ENCODE measurements at regions not wholly inside any gene's neighbourhood (a gene's known extent, or its start where the extent isn't known, plus 50 kb on each side); places are given as distances from the start of the nearest gene placed in this dataset.

DNA sequence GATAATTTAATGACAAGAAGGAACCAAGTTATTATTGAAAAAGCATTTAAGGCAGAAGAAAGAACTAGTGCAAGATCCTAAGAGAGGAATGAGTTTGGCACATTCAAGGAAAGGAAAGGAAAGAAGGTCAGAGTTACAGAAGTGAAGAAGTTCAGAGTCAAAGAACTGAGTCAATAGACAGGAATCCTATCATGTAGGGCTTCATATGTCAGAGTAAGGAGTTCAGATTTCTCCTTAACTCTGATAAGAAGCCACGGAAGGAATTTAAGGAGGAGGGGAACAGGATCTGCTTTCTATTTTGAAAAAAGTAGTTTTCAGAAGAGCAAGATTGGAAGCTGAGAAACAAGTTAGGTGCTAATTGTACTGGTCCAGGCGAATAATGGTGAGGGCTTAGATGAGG is 223.1 kb upstream of the FOXN3 start:
- TF ChIP-seq TAF1 (IDR thresholded peaks at IDR 0.05; ENCODE audit: borderline replicate concordance, insufficient read depth, low read length), result no peak
- no peak for TF ChIP-seq SIN3A (IDR thresholded peaks at IDR 0.05; ENCODE audit: borderline replicate concordance, insufficient read depth, low read length)
- TF ChIP-seq POLR2AphosphoS5 (IDR thresholded peaks at IDR 0.05; ENCODE audit: low read depth, low read length), result no peak
- no peak for TF ChIP-seq FOXP2 (optimal IDR thresholded peaks at IDR 0.05; ENCODE audit: borderline replicate concordance, extremely low read depth, extremely low read length, insufficient read depth)
- TF ChIP-seq, protein P1, sequence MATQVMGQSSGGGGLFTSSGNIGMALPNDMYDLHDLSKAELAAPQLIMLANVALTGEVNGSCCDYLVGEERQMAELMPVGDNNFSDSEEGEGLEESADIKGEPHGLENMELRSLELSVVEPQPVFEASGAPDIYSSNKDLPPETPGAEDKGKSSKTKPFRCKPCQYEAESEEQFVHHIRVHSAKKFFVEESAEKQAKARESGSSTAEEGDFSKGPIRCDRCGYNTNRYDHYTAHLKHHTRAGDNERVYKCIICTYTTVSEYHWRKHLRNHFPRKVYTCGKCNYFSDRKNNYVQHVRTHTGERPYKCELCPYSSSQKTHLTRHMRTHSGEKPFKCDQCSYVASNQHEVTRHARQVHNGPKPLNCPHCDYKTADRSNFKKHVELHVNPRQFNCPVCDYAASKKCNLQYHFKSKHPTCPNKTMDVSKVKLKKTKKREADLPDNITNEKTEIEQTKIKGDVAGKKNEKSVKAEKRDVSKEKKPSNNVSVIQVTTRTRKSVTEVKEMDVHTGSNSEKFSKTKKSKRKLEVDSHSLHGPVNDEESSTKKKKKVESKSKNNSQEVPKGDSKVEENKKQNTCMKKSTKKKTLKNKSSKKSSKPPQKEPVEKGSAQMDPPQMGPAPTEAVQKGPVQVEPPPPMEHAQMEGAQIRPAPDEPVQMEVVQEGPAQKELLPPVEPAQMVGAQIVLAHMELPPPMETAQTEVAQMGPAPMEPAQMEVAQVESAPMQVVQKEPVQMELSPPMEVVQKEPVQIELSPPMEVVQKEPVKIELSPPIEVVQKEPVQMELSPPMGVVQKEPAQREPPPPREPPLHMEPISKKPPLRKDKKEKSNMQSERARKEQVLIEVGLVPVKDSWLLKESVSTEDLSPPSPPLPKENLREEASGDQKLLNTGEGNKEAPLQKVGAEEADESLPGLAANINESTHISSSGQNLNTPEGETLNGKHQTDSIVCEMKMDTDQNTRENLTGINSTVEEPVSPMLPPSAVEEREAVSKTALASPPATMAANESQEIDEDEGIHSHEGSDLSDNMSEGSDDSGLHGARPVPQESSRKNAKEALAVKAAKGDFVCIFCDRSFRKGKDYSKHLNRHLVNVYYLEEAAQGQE (IDR thresholded peaks at IDR 0.05; ENCODE audit: insufficient read depth in 1 of 2, low read depth in 2 of 2, low read length in 2 of 2), result no peak

DNA sequence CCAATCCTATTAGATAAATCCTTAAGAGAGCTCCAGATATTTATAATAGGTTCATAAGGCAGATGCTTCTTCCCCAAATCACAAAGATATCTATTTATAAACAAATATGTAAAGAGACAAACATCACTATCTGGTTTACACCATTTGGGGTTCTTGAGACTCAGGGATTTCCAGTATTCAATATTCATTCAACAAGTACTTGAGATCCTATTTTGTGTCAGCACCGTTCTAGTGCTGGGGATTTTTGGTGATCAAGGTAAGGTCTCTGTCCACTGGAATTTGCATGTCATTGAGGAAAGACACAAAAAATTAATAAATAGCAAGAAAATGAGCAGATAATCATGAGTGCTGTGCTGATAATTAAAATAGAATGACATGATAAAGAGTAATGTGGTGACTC is 222.7 kb upstream of the FOXN3 start:
- TF ChIP-seq POLR2AphosphoS5 (IDR thresholded peaks at IDR 0.05; ENCODE audit: low read depth, low read length) (no peak), SIN3A (IDR thresholded peaks at IDR 0.05; ENCODE audit: borderline replicate concordance, insufficient read depth, low read length) (no peak), TAF1 (IDR thresholded peaks at IDR 0.05; ENCODE audit: borderline replicate concordance, insufficient read depth, low read length) (no peak), FOXP2 (optimal IDR thresholded peaks at IDR 0.05; ENCODE audit: borderline replicate concordance, extremely low read depth, extremely low read length, insufficient read depth) (no peak)
- TF ChIP-seq, protein P1 (IDR thresholded peaks at IDR 0.05; ENCODE audit: insufficient read depth in 1 of 2, low read depth in 2 of 2, low read length in 2 of 2), result no peak

DNA sequence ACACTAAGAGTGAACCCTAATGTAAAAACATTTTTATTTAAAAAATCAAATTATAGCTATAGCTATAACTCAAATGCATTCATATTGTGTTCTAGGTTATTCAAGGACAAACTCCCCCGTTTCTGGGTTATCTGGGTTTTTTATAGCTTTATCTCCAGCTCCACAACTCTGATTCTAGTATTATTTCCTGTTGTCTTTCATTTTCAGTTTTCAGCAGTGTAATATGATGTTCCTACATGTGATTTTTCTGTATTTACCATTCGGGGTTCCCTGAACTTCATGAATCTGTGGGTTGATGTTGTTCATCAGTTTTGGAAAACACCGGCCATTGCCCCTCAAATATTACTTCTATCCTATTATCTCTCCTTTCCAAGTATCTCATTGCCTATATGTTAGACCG is 221.9 kb upstream of the FOXN3 start:
- TF ChIP-seq SIN3A (IDR thresholded peaks at IDR 0.05; ENCODE audit: borderline replicate concordance, insufficient read depth, low read length) (no peak), TAF1 (IDR thresholded peaks at IDR 0.05; ENCODE audit: borderline replicate concordance, insufficient read depth, low read length) (no peak), FOXP2 (optimal IDR thresholded peaks at IDR 0.05; ENCODE audit: borderline replicate concordance, extremely low read depth, extremely low read length, insufficient read depth) (no peak), POLR2AphosphoS5 (IDR thresholded peaks at IDR 0.05; ENCODE audit: low read depth, low read length) (no peak)
- TF ChIP-seq, protein P1 (IDR thresholded peaks at IDR 0.05; ENCODE audit: insufficient read depth in 1 of 2, low read depth in 2 of 2, low read length in 2 of 2), result no peak

DNA sequence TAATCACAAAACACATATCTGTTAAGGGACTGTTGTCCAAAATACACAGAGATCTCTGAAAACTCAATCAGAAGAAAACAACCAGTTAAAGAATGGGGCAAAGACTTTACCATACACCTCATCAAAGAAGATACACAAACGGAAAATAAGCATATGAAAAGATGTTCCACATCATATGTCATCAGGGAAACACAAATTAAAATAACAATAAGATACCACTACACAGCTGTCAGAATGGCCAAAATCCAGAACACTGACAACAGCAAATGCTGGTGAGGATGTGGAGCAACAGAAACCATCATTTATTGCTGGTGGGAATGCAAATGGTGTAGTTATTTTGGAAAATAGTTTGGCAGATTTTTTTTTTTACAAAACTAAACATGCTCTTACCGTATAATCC is 220.5 kb upstream of the FOXN3 start:
- TF ChIP-seq TAF1 (IDR thresholded peaks at IDR 0.05; ENCODE audit: borderline replicate concordance, insufficient read depth, low read length) (no peak), FOXP2 (optimal IDR thresholded peaks at IDR 0.05; ENCODE audit: borderline replicate concordance, extremely low read depth, extremely low read length, insufficient read depth) (no peak), SIN3A (IDR thresholded peaks at IDR 0.05; ENCODE audit: borderline replicate concordance, insufficient read depth, low read length) (no peak), POLR2AphosphoS5 (IDR thresholded peaks at IDR 0.05; ENCODE audit: low read depth, low read length) (no peak)
- TF ChIP-seq, protein P1 (IDR thresholded peaks at IDR 0.05; ENCODE audit: insufficient read depth in 1 of 2, low read depth in 2 of 2, low read length in 2 of 2), result no peak

DNA sequence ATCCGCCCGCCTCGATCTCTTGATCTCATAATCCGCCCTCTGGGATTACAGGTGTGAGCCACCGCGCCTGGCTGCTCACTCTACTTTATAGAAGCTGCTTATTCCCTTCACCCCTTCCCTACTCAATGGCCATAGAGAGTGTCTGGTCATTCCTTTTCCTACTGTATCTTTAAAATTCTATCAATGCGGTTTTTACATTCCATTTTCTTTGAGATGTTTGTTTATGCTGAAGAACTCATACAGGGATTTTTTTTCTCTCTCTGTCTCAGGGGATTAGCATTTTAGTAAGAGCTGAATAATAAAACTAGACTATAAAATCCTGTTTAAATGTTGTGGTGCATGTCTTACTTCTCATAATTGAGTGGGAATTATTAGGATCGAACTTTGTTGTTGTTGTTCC is 218.6 kb upstream of the FOXN3 start:
- TF ChIP-seq POLR2AphosphoS5 (IDR thresholded peaks at IDR 0.05; ENCODE audit: low read depth, low read length) (no peak), SIN3A (IDR thresholded peaks at IDR 0.05; ENCODE audit: borderline replicate concordance, insufficient read depth, low read length) (no peak), TAF1 (IDR thresholded peaks at IDR 0.05; ENCODE audit: borderline replicate concordance, insufficient read depth, low read length) (no peak), FOXP2 (optimal IDR thresholded peaks at IDR 0.05; ENCODE audit: borderline replicate concordance, extremely low read depth, extremely low read length, insufficient read depth) (no peak)
- TF ChIP-seq, protein P1 (IDR thresholded peaks at IDR 0.05; ENCODE audit: insufficient read depth in 1 of 2, low read depth in 2 of 2, low read length in 2 of 2), result no peak
